GM19452 (cell line): ENCODE measurements at regions not wholly inside any gene's neighbourhood (a gene's known extent, or its start where the extent isn't known, plus 50 kb on each side); places are given as distances from the start of the nearest gene placed in this dataset.

Source experiments
- ATAC-seq: cut with Tn5 transposase; IDR thresholded peaks from one replicate; pipeline ENCODE4 v1.9.1; 2021; ENCODE audit not compliant: unreplicated experiment

DNA sequence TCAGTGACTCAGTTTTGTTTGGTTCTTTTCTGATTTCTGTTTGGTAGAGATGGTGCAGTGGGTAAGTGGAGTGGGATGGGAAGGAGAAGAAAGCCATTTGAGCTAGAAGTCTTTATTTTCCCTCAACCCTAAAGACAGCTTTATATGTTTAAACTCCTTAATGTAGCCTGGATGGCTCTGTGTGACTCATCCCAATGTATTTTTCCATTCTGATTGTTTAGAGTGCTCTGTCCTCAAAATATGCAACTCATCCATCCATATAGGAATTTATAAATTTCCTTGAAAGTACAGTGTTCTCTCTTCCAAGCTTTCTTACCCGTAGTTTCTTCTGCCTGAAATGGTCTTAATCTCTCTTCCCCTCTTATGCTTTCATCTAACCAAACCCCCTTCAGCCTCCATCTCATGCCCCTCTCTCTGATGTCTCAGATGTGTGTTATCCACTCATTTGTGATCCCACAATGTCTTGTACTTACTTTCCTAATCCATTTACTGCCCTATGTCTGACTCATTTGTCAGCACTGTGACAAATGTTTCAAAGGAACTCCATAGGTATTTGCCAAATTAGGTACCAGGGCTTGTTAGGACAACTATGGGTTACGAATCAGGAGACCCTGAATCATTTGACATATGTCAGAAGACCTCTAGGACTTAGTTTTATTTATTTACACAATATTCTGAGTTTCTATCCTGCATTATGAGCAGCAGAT lies 217.5 kb upstream of the SGCD start:
- no peak for ATAC-seq

- no peak for ATAC-seq
Observed at GRCh38 chr5:156119692-156120091, 207.3 kb upstream of the SGCD start.

DNA sequence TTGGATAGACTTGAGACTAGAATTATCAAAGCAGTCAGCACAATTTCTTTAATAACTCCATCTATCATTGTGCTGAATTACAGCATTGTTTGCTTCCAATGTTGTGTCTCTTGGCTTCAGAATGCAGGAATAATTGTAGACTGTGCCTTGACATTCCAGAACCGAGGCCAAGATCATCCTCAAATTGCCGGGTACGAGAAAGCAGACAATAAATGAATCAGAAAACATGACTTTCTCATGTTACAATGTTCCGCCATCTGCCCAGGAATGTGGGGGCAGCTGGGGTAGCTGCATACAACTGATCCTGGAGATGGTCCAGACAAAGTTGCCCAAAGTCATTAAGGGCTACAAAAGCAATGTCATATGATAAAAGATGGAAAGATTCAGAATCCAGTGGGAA lies 206.2 kb upstream of the SGCD start:
- no peak for ATAC-seq

DNA sequence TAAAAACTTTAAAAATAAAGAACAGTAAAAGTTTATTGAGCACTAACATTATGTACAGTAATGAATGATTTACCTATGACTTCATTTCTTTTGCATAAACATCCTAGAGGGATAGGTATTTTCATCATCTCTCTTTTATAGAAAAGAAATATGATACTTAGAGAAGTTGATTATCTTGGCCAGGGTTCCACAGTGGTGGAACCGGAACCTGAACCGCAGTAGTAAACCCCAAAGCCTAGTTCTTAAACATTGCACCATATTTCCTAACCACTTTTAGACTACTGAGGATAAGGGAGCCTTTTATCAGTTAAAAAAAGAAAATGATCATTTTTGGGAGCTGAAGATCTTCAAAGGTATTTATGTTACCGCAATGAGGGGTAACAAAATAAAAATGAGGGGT lies 205.7 kb upstream of the SGCD start:
- ATAC-seq: no peak

GRCh38 chr5:156121882-156122281 lies 205.1 kb upstream of the SGCD start:
- ATAC-seq: no peak

- ATAC-seq: no peak
Observed at GRCh38 chr5:156124708-156125107, 202.3 kb upstream of the SGCD start.

- ATAC-seq: no peak
Observed at GRCh38 chr5:156125118-156125517, 201.8 kb upstream of the SGCD start.

GRCh38 chr5:156126716-156127115 lies 200.2 kb upstream of the SGCD start:
- ATAC-seq: no peak

DNA sequence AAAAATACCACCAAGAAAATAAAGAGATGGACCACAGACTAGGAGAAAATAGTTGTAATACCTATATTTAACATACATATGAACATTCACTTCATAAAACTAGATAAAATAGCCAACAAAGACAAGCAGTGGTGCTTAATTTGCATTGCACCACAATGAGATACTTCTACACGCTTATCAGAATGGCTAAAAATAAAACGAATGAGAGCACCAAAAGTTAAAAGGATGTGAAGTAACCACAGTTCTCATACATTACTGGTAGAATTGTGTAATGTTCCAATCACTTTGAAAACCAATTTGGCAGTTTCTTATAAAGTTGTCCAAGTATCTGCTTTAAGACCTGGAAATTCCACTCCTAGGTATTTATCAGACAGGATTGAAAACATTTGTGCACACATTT lies 198.9 kb upstream of the SGCD start:
- no peak for ATAC-seq

DNA sequence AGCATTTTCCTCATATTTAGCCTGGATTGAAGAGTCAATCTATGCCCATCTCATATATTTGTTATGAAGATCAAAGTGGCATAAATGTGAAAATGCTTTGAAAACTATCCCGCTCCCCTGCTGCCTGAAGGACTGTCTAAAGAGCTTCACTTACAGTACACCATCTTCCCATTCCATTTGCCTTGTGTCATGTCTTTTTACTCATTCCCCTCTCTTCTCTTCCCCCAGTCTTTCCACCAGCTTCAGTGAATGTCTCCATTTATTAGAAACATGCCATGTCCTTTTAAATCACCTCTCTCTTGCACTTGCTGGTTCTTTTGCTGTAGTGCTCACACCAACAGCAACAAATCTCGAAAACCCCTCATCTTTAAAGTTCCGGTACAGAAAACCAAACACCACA lies 192.7 kb upstream of the SGCD start:
- no peak for ATAC-seq

- ATAC-seq: no peak
Observed at GRCh38 chr5:156135531-156135930, 191.4 kb upstream of the SGCD start.

GRCh38 chr5:156137071-156137869 lies 189.7 kb upstream of the SGCD start:
- no peak for ATAC-seq

DNA sequence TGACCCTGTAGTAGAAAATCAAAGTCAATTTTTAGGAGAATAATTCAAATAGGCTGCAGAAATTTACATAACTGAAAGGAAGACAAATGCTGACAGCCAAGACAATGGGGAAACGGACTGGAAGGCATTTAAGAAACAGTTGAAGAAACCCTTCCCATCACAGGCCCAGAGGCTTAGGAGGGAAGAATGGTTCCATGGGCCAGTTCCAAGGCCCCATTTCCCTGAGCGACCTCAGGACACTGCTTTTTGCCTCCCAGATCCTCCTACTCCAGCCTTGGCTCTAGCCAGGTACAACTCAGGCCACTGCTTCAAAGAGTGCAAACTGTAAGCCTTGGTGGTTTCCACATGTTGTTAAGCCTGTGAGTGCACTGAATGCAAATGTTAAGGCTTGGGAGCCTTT lies 184.1 kb upstream of the SGCD start:
- no peak for ATAC-seq

- ATAC-seq: no peak
Observed at GRCh38 chr5:156147261-156147943, 179.6 kb upstream of the SGCD start.

DNA sequence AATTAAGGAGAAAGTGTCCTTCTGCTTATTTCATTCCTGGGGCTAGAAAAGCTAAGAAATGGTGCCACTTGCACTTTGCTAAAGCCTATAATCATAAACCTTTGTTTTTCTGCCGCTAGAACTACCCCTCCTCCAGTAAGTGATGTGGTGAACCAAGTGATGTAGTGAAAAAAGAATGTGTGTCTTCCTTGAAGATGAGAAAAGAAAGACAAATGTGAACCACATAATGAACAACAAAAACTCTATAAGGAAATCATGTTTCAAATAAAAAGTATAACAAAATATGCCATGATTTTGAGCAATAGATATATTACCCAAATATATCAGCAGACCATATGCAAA lies 179.0 kb upstream of the SGCD start:
- ATAC-seq: no peak

GRCh38 chr5:156148301-156148700 lies 178.7 kb upstream of the SGCD start:
- no peak for ATAC-seq

- ATAC-seq: no peak
Observed at GRCh38 chr5:156149213-156149612, 177.8 kb upstream of the SGCD start.

GRCh38 chr5:156153602-156154001 lies 173.4 kb upstream of the SGCD start:
- ATAC-seq: no peak

DNA sequence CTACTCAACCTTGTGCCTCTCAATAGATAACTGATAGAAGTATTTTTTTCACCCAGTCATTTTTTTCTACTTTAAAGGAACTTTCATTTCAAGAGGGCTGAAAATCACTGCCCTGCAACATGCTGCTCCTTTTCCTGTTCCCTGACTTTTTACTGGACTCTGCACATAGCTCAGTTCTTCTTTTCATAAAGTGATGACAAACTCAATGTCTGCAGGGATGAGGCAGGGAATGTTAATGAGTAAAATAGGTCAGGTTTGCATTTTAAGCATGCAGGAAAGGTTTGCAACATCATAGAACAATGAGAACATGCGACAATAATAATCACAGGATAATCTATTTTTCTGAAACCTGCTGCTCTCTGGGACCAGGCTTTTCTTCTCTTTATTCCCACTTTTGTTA lies 172.2 kb upstream of the SGCD start:
- no peak for ATAC-seq

- no peak for ATAC-seq
Observed at GRCh38 chr5:156155598-156155997, 171.4 kb upstream of the SGCD start.

GRCh38 chr5:156164306-156164705 lies 162.7 kb upstream of the SGCD start:
- no peak for ATAC-seq

DNA sequence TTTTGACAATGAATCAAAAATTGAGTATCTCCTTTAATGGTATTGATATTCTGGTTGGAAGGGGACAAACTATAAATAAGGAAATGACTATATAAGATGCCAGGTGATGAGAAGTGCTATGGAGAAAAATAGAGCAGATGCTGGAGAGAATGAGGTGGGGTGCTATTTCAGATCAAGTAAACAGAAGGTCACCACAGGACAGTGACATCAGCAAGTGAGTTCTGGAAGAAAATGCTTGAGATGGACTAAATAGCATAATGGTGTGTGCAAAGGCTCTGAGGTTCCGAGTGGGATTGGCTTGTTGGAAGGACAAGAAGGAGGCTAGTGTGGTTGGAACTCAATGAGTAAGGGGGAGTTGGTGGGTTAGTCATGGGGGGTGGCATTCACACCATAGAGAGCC lies 157.5 kb upstream of the SGCD start:
- ATAC-seq: no peak
